ENCODE measurements at regions not wholly inside any gene's neighbourhood (a gene's known extent, or its start where the extent isn't known, plus 50 kb on each side); places are given as distances from the start of the nearest gene placed in this dataset.

GRCh38 chr5:24385617-24386016 is 259.2 kb downstream of the CDH10 start:
- H3K9me3 ChIP-seq (ENCODE audit: control insufficient read depth, insufficient read depth, low read length) = no peaks in the 10 kb centered on the region; the same call in none of the 2 replicates
- H3K4me2 ChIP-seq (ENCODE audit: low read depth, low read length) = no peak overlapping the region
- H2AK9ac ChIP-seq (replicated peaks; ENCODE audit: low read depth, low read length, poor library complexity) = no peak overlapping the region
- no peak overlapping the region for H4K91ac ChIP-seq (ENCODE audit: insufficient read depth, low read depth, low read length)
- ATAC-seq (ENCODE audit: low read depth) = no peak
- no peaks in the 10 kb centered on the region for H3K27me3 ChIP-seq (ENCODE audit: control insufficient read depth, insufficient read depth, low read length)
- dilution Hi-C loops (cut with HindIII; ENCODE audit: low sequenced_read_pairs, unreplicated experiment) (no loop called here), in situ Hi-C loops (cut with MboI; ENCODE audit: low sequenced_read_pairs) (no loop called here), intact Hi-C loops (cut with micrococcal nuclease) (no loop called here)
- H3K9me1 ChIP-seq (ENCODE audit: insufficient read depth, low read length) = no peaks in the 10 kb centered on the region
- H3K18ac ChIP-seq (ENCODE audit: low read depth, low read length) = no peak overlapping the region
- no peak for DNase-seq
- no peak overlapping the region for H2BK20ac ChIP-seq (ENCODE audit: low read depth, low read length)
- no peak overlapping the region for H4K8ac ChIP-seq (ENCODE audit: low read depth in 2 of 2, low read length in 2 of 2)
- no peak overlapping the region for H3K4ac ChIP-seq (ENCODE audit: low read depth, low read length)
- no peak overlapping the region for H2BK15ac ChIP-seq (ENCODE audit: low read depth, low read length)
- no peaks in the 10 kb centered on the region for H3K4me1 ChIP-seq (ENCODE audit: control insufficient read depth, insufficient read depth, low read length)
- H2AK5ac ChIP-seq (ENCODE audit: low read depth, low read length) = no peak overlapping the region
- no peak overlapping the region for H2AFZ ChIP-seq (replicated peaks; ENCODE audit: low read length, poor library complexity)
- no peaks in the 10 kb centered on the region for H4K20me1 ChIP-seq (ENCODE audit: insufficient read depth, low read length)
- ChIA-PET POLR2A (ENCODE audit: unreplicated experiment) (no interaction called here), CTCF (no interaction called here)
- no peak overlapping the region for H3K23ac ChIP-seq (ENCODE audit: low read depth, low read length)
- H4K5ac ChIP-seq (ENCODE audit: low read depth, low read length) = no peak overlapping the region
- H3K79me1 ChIP-seq (ENCODE audit: low read depth in 1 of 2, low read length in 2 of 2) = no peaks in the 10 kb centered on the region
- no peak overlapping the region for H2BK120ac ChIP-seq (ENCODE audit: low read depth, low read length)
- no peak overlapping the region for H3K4me3 ChIP-seq (ENCODE audit: insufficient read depth, low read depth, low read length)
- WGBS, 2 experiments (ENCODE audit: extremely low coverage in 2 of 2, insufficient read length in 1 of 2) = no CpG with 5 or more reads among the region's 1 CpG
- no peaks in the 10 kb centered on the region for H3K36me3 ChIP-seq (ENCODE audit: control insufficient read depth, insufficient read depth, low read length)
- TF ChIP-seq FOS (IDR thresholded peaks at IDR 0.05; ENCODE audit: low read depth, low read length) (no peak), POLR2A (IDR thresholded peaks at IDR 0.05; ENCODE audit: low read depth, low read length) (no peak), CHD1 (IDR thresholded peaks at IDR 0.05; ENCODE audit: low read depth, low read length) (no peak), CEBPB (IDR thresholded peaks at IDR 0.05; ENCODE audit: low read depth, low read length) (no peak), MAZ (IDR thresholded peaks at IDR 0.05; ENCODE audit: borderline replicate concordance, low read depth, low read length) (no peak), CTCF (conservative IDR thresholded peaks at IDR 0.05; ENCODE audit: low read depth, low read length) (no peak), RAD21 (IDR thresholded peaks at IDR 0.05; ENCODE audit: low read length) (no peak), USF2 (IDR thresholded peaks at IDR 0.05; ENCODE audit: low read depth, low read length) (no peak), MAFK (IDR thresholded peaks at IDR 0.05; ENCODE audit: low read depth, low read length) (no peak), SMC3 (IDR thresholded peaks at IDR 0.05; ENCODE audit: low read depth, low read length) (no peak)
- no peak overlapping the region for H3K27ac ChIP-seq (ENCODE audit: insufficient read depth, low read length)
- no peak overlapping the region for H3K14ac ChIP-seq (replicated peaks; ENCODE audit: low read depth, low read length)
- BruUV-seq (replicated peaks) = no TSS peak
- H3K9ac ChIP-seq (ENCODE audit: low read depth, low read length) = no peak overlapping the region
- H3K56ac ChIP-seq (ENCODE audit: extremely low read depth, insufficient read depth, low read length) = no peak overlapping the region
- no peak overlapping the region for H2BK5ac ChIP-seq (ENCODE audit: low read depth, low read length, poor library complexity, severe bottlenecking)

Data from IMR-90 (cell line).